Caki2 (cell line): ENCODE measurements at regions not wholly inside any gene's neighbourhood (a gene's known extent, or its start where the extent isn't known, plus 50 kb on each side); places are given as distances from the start of the nearest gene placed in this dataset.
A peak's percentile ranks its signal among the peaks of the same experiment; 100 is the strongest.

ENCODE experiments used
- DNase-seq: peaks from one replicate; pipeline ENCODE4 v3.0.0-alpha.2; 2015; ENCODE audit warnings: low read depth
- in situ Hi-C: cut with HindIII; loops from 2 replicates; pipeline ENCODE4 v1.10.0; 2016; ENCODE audit warnings: low sequenced_read_pairs, low pct_unique_long_range_greater_than_20kb, mixed read lengths

DNA sequence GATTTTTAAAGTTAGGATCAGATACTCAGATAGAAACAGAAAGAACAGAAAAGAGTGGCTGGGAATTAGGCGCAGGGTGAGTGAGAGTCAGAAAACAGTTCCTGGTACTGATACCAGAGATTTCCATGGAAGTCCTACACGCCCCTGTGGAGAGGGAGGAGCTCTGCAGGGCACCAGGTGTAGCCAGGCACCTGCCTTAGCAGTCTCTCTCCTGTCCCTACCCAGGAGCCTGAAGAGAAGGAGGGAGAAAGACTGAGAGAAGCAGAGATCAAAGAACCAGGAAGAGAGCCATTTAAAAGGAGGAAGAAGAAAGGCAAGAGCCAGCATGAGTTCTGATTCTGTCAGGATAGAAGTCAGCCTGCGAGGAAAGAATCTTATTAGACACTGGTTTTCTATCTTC is 65.0 kb downstream of the CBLN1 start:
- no peak for DNase-seq
- in situ Hi-C loops = no loop called here

GRCh38 chr16:49213594-49213993 is 68.0 kb downstream of the CBLN1 start:
- DNase-seq = no peak
- in situ Hi-C loops = no loop called here

DNA sequence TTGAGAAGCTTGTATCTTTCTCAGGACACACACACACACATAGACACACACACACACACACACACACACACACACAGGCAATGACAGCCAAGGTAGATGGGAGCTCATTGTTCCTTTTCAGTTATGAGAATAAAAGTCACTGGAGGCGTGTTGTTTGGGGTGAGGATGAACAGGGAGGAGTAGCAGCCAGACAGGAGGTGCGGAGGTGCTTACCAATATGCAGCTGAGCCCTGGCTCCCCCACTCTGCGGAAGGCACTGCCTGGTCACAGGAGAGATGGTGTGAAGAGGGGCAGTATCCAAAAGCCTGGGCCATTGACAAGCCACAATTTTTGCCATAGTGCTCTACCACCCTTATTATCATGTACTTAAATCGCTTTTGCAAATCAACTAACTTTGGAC is 77.4 kb downstream of the CBLN1 start:
- in situ Hi-C loops = no loop called here
- DNase-seq = no peak

- in situ Hi-C loops = no loop called here
- no peak for DNase-seq
Observed at GRCh38 chr16:49203361-49203760, 78.3 kb downstream of the CBLN1 start.

DNA sequence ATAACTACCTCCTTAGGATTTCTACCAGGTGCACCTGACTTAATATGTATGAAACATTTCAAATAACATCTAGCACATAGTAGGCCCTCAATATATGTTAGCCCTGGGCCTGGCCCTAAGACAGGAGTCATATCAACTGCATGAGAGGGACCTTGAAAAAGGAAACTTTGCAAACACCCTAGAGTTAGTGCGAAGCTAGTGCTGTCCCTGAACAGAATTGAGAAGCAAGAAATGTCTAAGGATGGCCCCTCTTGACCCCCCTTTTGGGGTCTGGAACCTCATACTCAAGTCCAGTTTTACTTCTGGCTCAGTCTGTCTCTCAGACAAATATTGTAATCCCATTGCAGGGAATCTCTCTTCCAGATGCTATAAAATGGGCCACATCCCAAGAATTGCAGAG is 80.5 kb downstream of the CBLN1 start:
- no peak for DNase-seq
- in situ Hi-C loops = no loop called here

GRCh38 chr16:49200223-49200820 is 81.3 kb downstream of the CBLN1 start:
- no peak for DNase-seq
- in situ Hi-C loops = no loop called here

- DNase-seq = no peak
- in situ Hi-C loops = no loop called here
Observed at GRCh38 chr16:49195237-49195548, 86.4 kb downstream of the CBLN1 start.

- in situ Hi-C loops = no loop called here
Observed at GRCh38 chr16:49194537-49195236, 87.0 kb downstream of the CBLN1 start.

GRCh38 chr16:49193596-49193995 is 88.0 kb downstream of the CBLN1 start:
- in situ Hi-C loops = no loop called here

More at GRCh38 chr16:49194537-49195236, 87.0 kb downstream of the CBLN1 start:
- DNase-seq = no peak

DNA sequence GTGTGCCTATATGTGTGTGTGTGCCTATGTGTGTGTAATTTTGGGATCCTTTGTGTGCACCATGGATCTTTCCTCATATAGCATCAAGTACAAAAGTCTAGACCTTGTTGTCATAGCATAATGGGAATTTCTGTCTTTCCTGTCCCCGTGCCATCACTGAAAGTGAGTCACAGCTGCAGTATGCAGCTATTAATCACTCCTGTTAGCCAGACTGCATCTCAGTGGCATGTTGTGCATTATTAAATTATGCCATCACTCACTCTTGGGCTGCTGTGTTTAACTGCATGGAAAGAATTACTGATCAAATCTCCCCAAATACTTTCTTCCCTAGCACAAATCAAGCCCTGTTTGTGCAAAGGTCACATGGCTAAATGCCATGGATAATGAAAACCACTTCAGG is 92.4 kb downstream of the CBLN1 start:
- in situ Hi-C loops = no loop called here
- DNase-seq = peak; percentile 10

More at GRCh38 chr16:49193596-49193995, 88.0 kb downstream of the CBLN1 start:
- no peak for DNase-seq

DNA sequence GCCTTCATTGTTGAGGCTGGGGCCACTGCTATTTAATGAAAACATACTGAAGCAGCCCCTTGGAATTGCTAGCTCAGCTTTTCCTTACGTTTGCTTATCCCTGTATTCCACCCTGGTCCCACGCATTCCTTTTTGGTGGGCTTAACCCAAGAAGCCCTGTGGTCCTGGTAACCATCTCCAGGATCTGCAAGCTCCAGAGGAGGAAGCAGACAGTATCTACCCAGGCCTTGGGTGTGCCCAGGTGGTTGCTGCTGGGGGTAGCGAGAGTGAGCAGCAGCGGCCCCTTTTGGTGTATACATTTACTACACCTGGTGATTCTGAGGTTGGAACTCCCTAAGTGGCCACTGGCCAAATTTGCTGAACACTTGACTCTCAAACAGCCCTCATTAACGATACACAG is 97.7 kb downstream of the CBLN1 start:
- in situ Hi-C loops = no loop called here
- DNase-seq = no peak

GRCh38 chr16:49181791-49182518 is 99.7 kb downstream of the CBLN1 start:
- in situ Hi-C loops = no loop called here
- no peak for DNase-seq

- no peak for DNase-seq
- in situ Hi-C loops = no loop called here
Observed at GRCh38 chr16:49179714-49180330, 101.8 kb downstream of the CBLN1 start.

- in situ Hi-C loops = no loop called here
- DNase-seq = no peak
Observed at GRCh38 chr16:49168126-49168525, 113.5 kb downstream of the CBLN1 start.

DNA sequence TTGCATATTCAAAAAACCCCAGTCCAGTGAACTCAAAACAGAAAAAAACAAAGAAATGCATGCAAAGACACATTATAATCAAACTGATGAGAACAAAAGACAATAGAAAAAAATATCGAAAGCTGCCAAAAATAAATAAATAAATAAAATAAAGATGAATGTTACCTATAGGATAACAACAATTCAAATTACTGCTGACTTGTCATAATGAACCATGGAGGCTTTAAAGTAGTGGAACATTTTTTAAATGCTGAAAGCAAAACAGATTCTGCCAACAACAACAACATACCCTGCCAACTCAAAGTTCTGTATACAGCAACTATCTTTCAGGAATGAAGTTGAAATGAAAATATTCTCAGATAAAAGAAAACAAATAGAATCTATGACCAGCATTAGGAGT is 116.6 kb downstream of the CBLN1 start:
- in situ Hi-C loops = no loop called here
- no peak for DNase-seq

DNA sequence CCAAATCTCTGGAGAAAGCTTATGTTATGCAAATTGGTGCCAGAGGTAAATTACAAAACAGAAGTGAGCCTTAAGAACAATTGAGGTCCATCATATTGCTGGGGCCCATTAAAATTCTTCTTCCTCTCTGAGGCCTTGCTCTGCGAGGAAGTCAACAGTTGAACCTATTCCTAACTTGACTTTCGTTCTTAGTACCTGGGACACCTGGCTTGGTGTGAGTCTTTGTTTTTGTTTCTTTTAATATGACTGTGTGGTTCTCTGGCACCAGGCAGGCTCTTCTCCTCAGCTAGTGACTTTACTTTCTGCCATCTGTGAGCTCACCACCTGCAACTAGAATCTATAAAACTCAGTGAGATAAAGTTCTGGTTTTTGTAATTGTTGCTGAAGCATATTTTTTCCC is 120.4 kb downstream of the CBLN1 start:
- DNase-seq = no peak

DNA sequence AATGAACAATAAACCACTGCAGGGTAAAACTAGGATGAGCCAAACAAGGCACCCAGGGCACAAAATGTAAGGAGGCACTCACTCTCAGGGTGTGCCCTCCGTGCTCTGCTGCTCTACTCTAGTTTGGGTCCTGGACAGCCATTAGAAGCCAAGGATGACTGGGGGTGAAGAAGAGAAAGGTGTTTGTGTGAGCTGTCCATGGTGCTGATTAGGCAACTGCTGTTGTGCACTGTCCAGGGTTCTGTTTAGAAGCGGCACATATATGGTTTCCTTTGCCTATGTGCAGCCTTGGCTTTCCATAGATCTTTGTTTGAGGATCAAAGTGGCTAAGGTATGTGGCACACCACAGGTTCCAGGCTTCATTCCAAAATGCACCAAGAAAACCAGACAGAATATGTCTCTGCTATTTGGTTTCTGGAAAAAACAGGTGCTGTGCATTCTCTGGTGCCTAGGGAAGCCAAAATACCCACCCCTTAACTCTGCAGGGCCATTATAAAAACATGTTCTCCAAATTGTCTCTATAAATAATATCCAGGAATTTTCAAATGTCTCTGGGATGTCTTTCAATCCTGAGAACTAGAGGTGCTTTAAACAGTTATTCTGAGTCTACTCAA is 123.5 kb downstream of the CBLN1 start:
- DNase-seq = peak; percentile 18
- in situ Hi-C loops = no loop called here

More for the DNA sequence above, 120.4 kb downstream of the CBLN1 start:
- in situ Hi-C loops = no loop called here

- in situ Hi-C loops = no loop called here
- DNase-seq = no peak
Observed at GRCh38 chr16:49150341-49150740, 131.3 kb downstream of the CBLN1 start.

GRCh38 chr16:49148410-49148809 is 133.2 kb downstream of the CBLN1 start:
- in situ Hi-C loops = no loop called here
- no peak for DNase-seq
